IMR-90 (cell line): ENCODE measurements at regions not wholly inside any gene's neighbourhood (a gene's known extent, or its start where the extent isn't known, plus 50 kb on each side); places are given as distances from the start of the nearest gene placed in this dataset.

ENCODE experiments used
- ATAC-seq: fragments of 200-7000 bp; cut with Tn5 transposase; 2 replicates; pipeline ENCODE4 v1.9.1; 2020; ENCODE audit warnings: low read depth, mild to moderate bottlenecking, moderate library complexity
- BruUV-seq: library from RNA; stranded (reverse); fragments of 400-500 nt; replicated peaks from 2 replicates; lab custom pipeline; 2021; lab: Mats Ljungman, UMichigan
- CTCF ChIA-PET: fragments of 300-600 bp; formaldehyde crosslinking; extraction: SDS; loops from one replicate; lab custom pipeline; 2021; ENCODE audit warnings: antibody characterized with exemption; lab: Yijun Ruan, JAX
- POLR2A ChIA-PET: fragments of 300-600 bp; sonication (Branson Sonifier 250); formaldehyde crosslinking; loops from one replicate; lab custom pipeline; 2022; ENCODE audit warnings: antibody characterized with exemption; ENCODE audit not compliant: unreplicated experiment; lab: Charles Lee
- DNase-seq: peaks from one replicate; pipeline ENCODE4 v3.0.0; 2013
- H2AFZ ChIP-seq: replicated peaks from 2 replicates; pipeline ENCODE3; 2013; ENCODE audit warnings: low read length, mild to moderate bottlenecking; ENCODE audit not compliant: poor library complexity
- H2AK5ac ChIP-seq: 2 replicates; pipeline ENCODE4 v1.6.1; 2013; ENCODE audit warnings: low read depth, low read length, inconsistent platforms
- H2AK9ac ChIP-seq: replicated peaks from 2 replicates; pipeline ENCODE3; 2013; ENCODE audit warnings: mild to moderate bottlenecking, low read depth, low read length, moderate library complexity; ENCODE audit not compliant: poor library complexity
- H2BK120ac ChIP-seq: 2 replicates; pipeline ENCODE4 v1.6.1; 2013; ENCODE audit warnings: low read depth, low read length, inconsistent platforms
- H2BK15ac ChIP-seq: 3 replicates; pipeline ENCODE4 v1.6.1; 2013; ENCODE audit warnings: low read depth, low read length, inconsistent platforms
- H2BK20ac ChIP-seq: 2 replicates; pipeline ENCODE4 v1.6.1; 2013; ENCODE audit warnings: low read depth, mild to moderate bottlenecking, inconsistent platforms, low read length, moderate library complexity
- H2BK5ac ChIP-seq: 2 replicates; pipeline ENCODE4 v1.6.1; 2013; ENCODE audit warnings: mild to moderate bottlenecking, low read depth, low read length, inconsistent platforms; ENCODE audit not compliant: poor library complexity, severe bottlenecking
- H3K14ac ChIP-seq: replicated peaks from 2 replicates; pipeline ENCODE4 v1.6.1; 2013; ENCODE audit warnings: low read depth, low read length, inconsistent platforms
- H3K18ac ChIP-seq: 2 replicates; pipeline ENCODE4 v1.6.1; 2013; ENCODE audit warnings: low read depth, low read length, control low read depth
- H3K23ac ChIP-seq: 2 replicates; pipeline ENCODE4 v1.6.1; 2013; ENCODE audit warnings: low read depth, low read length, inconsistent platforms
- H3K27ac ChIP-seq: 2 replicates; pipeline ENCODE4 v1.5.1; 2013; ENCODE audit warnings: mild to moderate bottlenecking, control low read depth, low read length; ENCODE audit not compliant: insufficient read depth
- H3K27me3 ChIP-seq: 2 replicates; pipeline ENCODE4 v1.6.1; 2013; ENCODE audit warnings: low read length; ENCODE audit not compliant: control insufficient read depth, insufficient read depth
- H3K36me3 ChIP-seq: 2 replicates; pipeline ENCODE4 v1.6.1; 2013; ENCODE audit warnings: low read length, mixed read lengths; ENCODE audit not compliant: control insufficient read depth, insufficient read depth
- H3K4ac ChIP-seq: 2 replicates; pipeline ENCODE4 v1.6.1; 2013; ENCODE audit warnings: low read depth, low read length, inconsistent platforms
- H3K4me1 ChIP-seq: 2 replicates; pipeline ENCODE4 v1.6.1; 2013; ENCODE audit warnings: low read length, mixed read lengths; ENCODE audit not compliant: control insufficient read depth, insufficient read depth
- H3K4me2 ChIP-seq: 2 replicates; pipeline ENCODE4 v1.6.1; 2013; ENCODE audit warnings: low read depth, mild to moderate bottlenecking, control low read depth, low read length, moderate library complexity
- H3K4me3 ChIP-seq: 2 replicates; pipeline ENCODE4 v1.5.1; 2013; ENCODE audit warnings: low read depth, mild to moderate bottlenecking, control low read depth, low read length, moderate library complexity; ENCODE audit not compliant: insufficient read depth
- H3K56ac ChIP-seq: 2 replicates; pipeline ENCODE4 v1.6.1; 2013; ENCODE audit warnings: low read length, inconsistent platforms; ENCODE audit not compliant: insufficient read depth; ENCODE audit errors: extremely low read depth
- H3K79me1 ChIP-seq, 2 experiments: 2 replicates each; pipeline ENCODE4 v1.6.1; 2013; ENCODE audit warnings: low read length in 2 of 2, inconsistent platforms in 1 of 2, low read depth in 1 of 2
- H3K9ac ChIP-seq: 2 replicates; pipeline ENCODE4 v1.6.1; 2013; ENCODE audit warnings: low read depth, low read length, control low read depth
- H3K9me1 ChIP-seq: 2 replicates; pipeline ENCODE4 v1.6.1; 2013; ENCODE audit warnings: low read length, inconsistent platforms; ENCODE audit not compliant: insufficient read depth
- H3K9me3 ChIP-seq: 2 replicates; pipeline ENCODE4 v1.6.1; 2013; ENCODE audit warnings: low read length; ENCODE audit not compliant: control insufficient read depth, insufficient read depth
- H4K20me1 ChIP-seq: 2 replicates; pipeline ENCODE4 v1.6.1; 2013; ENCODE audit warnings: low read length, inconsistent platforms; ENCODE audit not compliant: insufficient read depth
- H4K5ac ChIP-seq: 2 replicates; pipeline ENCODE4 v1.6.1; 2013; ENCODE audit warnings: mild to moderate bottlenecking, low read depth, low read length, control low read depth
- H4K8ac ChIP-seq, 2 experiments: 2 replicates each; pipeline ENCODE4 v1.6.1; 2013; ENCODE audit warnings: low read depth in 2 of 2, low read length in 2 of 2, control low read depth in 1 of 2, inconsistent platforms in 1 of 2
- H4K91ac ChIP-seq: 2 replicates; pipeline ENCODE4 v1.6.1; 2013; ENCODE audit warnings: low read depth, low read length, inconsistent platforms; ENCODE audit not compliant: insufficient read depth
- BHLHE40 ChIP-seq: fragments of 150-350 bp; IDR thresholded peaks from 2 replicates; pipeline ENCODE4 v1.6.1; 2016; ENCODE audit warnings: mild to moderate bottlenecking, low read depth, low read length
- ELK1 ChIP-seq: fragments of 150-350 bp; IDR thresholded peaks from 2 replicates; pipeline ENCODE4 v1.6.1; 2016; ENCODE audit warnings: low read depth, mild to moderate bottlenecking, low read length, moderate library complexity, borderline replicate concordance
- RCOR1 ChIP-seq: IDR thresholded peaks from 2 replicates; pipeline ENCODE4 v1.6.1; 2012; ENCODE audit warnings: mild to moderate bottlenecking, low read length, improper control_type of control experiment; ENCODE audit not compliant: insufficient replicate concordance
- SMC3 ChIP-seq: fragments of 150-350 bp; IDR thresholded peaks from 2 replicates; pipeline ENCODE4 v1.6.1; 2016; ENCODE audit warnings: low read depth, mild to moderate bottlenecking, antibody characterized with exemption, low read length, moderate library complexity
- USF2 ChIP-seq: fragments of 150-350 bp; IDR thresholded peaks from 2 replicates; pipeline ENCODE4 v1.6.1; 2017; ENCODE audit warnings: mild to moderate bottlenecking, antibody characterized with exemption, low read length, low read depth
- dilution Hi-C: fragments of 300-500 bp; cut with HindIII; formaldehyde crosslinking; loops from one replicate; pipeline ENCODE4 v1.14.3; 2018; ENCODE audit warnings: low sequenced_read_pairs; ENCODE audit not compliant: unreplicated experiment
- in situ Hi-C: fragments of 300-500 bp; cut with MboI; formaldehyde crosslinking; loops from 3 replicates; pipeline ENCODE4 v1.14.3; 2019; ENCODE audit warnings: low sequenced_read_pairs, inconsistent platforms, mixed read lengths
- intact Hi-C: fragments of 100-400 bp; cut with micrococcal nuclease; formaldehyde crosslinking; loops from 2 replicates; pipeline ENCODE4 v1.10.0; 2022

DNA sequence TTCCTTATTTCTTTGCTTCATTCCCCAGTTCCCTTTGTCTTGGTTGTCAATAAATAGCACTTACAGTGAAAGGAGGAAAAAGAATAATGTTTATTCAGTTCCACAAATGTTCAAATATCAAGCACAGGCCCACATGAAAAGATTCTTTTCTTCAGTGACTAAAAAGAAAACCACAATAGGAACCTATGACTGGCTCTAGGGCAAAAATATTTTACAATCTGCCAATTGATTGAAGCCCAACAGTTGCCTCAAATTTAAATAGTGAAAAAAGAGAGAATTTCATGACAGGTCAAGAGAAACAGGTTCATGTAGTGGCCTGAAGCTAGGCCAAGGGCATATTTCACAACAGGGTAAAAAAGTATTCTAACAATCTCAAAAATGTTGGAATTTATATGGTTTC, 553.8 kb downstream of the CENPC start:
- intact Hi-C loops (no loop called here), dilution Hi-C loops (no loop called here), in situ Hi-C loops (no loop called here)
- Histone ChIP-seq H3K4me2 (no peak overlapping the region), H2AFZ (no peak overlapping the region), H2AK9ac (no peak overlapping the region), H3K4me1 (no peaks in the 10 kb centered on the region), H3K14ac (no peak overlapping the region), H3K18ac (no peak overlapping the region), H2BK120ac (no peak overlapping the region), H2BK20ac (no peak overlapping the region), H4K8ac (no peak overlapping the region), H3K23ac (no peak overlapping the region), H3K27me3 (no peaks in the 10 kb centered on the region), H3K9ac (no peak overlapping the region), H4K91ac (no peak overlapping the region), H2BK5ac (no peak overlapping the region), H3K27ac (no peak overlapping the region), H3K4ac (no peak overlapping the region), H2BK15ac (no peak overlapping the region), H3K56ac (no peak overlapping the region), H3K9me3 (peaks cover 11% of the 10 kb centered on the region), H3K79me1 (no peaks in the 10 kb centered on the region), H4K20me1 (no peaks in the 10 kb centered on the region), H3K9me1 (no peaks in the 10 kb centered on the region), H3K4me3 (no peak overlapping the region), H3K36me3 (no peaks in the 10 kb centered on the region), H4K5ac (no peak overlapping the region), H2AK5ac (no peak overlapping the region)
- no peak for ATAC-seq
- DNase-seq = no peak
- no TSS peak for BruUV-seq
- ChIA-PET POLR2A (no interaction called here), CTCF (interaction anchor here (0.8 kb wide), 1 partner anchor 23 kb away, joined by 4 read pairs; no protein-coding TSS in a partner anchor)
- TF ChIP-seq BHLHE40 (no peak), RCOR1 (no peak), ELK1 (no peak), SMC3 (no peak), USF2 (no peak)
